Thyroid gland (tissue), 4 donors: ENCODE measurements at regions not wholly inside any gene's neighbourhood (a gene's known extent, or its start where the extent isn't known, plus 50 kb on each side); places are given as distances from the start of the nearest gene placed in this dataset.

Experiments
- CTCF ChIP-seq, 6 experiments: fragments of 200-600 bp in 3 of 6; fragments of 450-650 bp in 3 of 6; sonication (generic) in 3 of 6; IDR thresholded peaks; one replicate each; pipeline ENCODE4 v1.5.1; 2016 to 2019; ENCODE audit warnings: antibody characterized with exemption in 6 of 6, mild to moderate bottlenecking in 2 of 6, inconsistent platforms in 1 of 6, moderate library complexity in 1 of 6
- POLR2A ChIP-seq, 2 donors: fragments of 450-650 bp; IDR thresholded peaks; one replicate each; pipeline ENCODE4 v1.6.1; 2017; ENCODE audit warnings: antibody characterized with exemption in 2 of 2, mild to moderate bottlenecking in 2 of 2, moderate library complexity in 1 of 2

- no peak for TF ChIP-seq CTCF (IDR thresholded peaks at IDR 0.05)
- TF ChIP-seq POLR2A (IDR thresholded peaks at IDR 0.05) = no peak
Measured at GRCh38 chr3:31191354-31191753, 296.9 kb upstream of the GADL1 start.
